ENCODE measurements at regions not wholly inside any gene's neighbourhood (a gene's known extent, or its start where the extent isn't known, plus 50 kb on each side); places are given as distances from the start of the nearest gene placed in this dataset.
A peak's percentile ranks its signal among the peaks of the same experiment; 100 is the strongest.

DNA sequence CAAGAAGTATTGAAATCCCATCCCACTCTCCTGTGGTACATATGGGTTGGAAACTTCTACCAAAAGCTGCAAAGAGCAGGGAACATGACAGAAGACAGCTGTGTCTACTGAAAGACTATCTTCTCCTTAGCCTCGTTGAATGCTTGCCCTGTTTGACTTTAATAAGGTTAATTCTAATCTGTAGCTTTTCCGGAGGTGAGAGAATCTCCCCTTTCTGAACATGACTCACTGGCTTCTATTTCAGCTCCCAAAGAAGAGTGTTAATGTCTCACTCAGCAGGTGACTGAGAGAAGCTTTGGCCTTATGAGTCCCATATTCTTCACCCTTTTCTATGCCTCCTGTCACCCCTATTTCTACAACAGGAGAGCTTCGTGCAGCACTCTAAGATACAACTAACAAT lies 88.3 kb downstream of the HHIPL2 start:
- no peak for DNase-seq (ENCODE audit: low read depth)
- TF ChIP-seq, protein P1, sequence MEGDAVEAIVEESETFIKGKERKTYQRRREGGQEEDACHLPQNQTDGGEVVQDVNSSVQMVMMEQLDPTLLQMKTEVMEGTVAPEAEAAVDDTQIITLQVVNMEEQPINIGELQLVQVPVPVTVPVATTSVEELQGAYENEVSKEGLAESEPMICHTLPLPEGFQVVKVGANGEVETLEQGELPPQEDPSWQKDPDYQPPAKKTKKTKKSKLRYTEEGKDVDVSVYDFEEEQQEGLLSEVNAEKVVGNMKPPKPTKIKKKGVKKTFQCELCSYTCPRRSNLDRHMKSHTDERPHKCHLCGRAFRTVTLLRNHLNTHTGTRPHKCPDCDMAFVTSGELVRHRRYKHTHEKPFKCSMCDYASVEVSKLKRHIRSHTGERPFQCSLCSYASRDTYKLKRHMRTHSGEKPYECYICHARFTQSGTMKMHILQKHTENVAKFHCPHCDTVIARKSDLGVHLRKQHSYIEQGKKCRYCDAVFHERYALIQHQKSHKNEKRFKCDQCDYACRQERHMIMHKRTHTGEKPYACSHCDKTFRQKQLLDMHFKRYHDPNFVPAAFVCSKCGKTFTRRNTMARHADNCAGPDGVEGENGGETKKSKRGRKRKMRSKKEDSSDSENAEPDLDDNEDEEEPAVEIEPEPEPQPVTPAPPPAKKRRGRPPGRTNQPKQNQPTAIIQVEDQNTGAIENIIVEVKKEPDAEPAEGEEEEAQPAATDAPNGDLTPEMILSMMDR (IDR thresholded peaks at IDR 0.05; ENCODE audit: insufficient read depth, low read depth, low read length, missing control alignments), result no peak
- H3K4me3 ChIP-seq (ENCODE audit: low read length), result no peak overlapping the region

DNA sequence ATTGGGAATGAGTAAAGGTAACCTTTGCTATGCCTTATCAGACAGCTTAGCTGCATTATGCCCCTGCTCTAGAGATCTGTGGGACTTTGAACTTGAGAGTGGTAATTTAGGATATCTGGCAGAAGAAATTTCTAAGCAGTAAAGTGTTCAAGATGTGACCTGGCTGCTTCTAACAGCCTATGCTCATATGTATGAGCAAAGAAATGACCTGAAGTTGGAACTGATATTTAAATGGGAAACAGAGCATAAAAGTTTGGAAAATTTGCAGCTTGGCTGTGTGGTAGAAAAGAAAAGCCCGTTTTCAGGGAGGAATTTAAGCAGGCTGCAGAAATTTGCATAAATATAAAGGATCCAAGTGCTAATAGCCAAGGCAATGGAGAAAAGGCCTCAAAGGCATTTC lies 90.4 kb downstream of the HHIPL2 start:
- H3K4me3 ChIP-seq (ENCODE audit: low read length), result no peak overlapping the region
- TF ChIP-seq, protein P1 (IDR thresholded peaks at IDR 0.05; ENCODE audit: insufficient read depth, low read depth, low read length, missing control alignments), result no peak
- no peak for DNase-seq (ENCODE audit: low read depth)

DNA sequence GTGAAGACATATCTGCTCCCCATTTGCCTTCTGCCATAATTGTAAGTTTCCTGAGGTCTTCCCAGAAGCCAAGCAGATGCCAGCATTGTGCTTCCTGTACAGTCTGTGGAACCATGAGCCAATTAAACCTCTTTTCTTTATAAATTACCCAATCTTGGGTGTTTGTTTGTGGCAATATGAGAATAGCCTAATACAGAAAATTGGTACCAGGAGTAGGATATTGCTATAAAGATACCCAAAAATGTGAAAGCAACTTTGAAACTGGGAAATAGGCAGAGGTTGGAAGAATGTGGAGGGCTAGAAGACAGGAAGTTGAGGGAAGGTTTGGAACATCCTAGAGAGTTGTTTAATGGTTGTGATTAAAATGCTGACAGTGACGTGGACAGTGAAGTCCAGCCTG lies 90.8 kb downstream of the HHIPL2 start:
- no peak for DNase-seq (ENCODE audit: low read depth)
- TF ChIP-seq, protein P1 (IDR thresholded peaks at IDR 0.05; ENCODE audit: insufficient read depth, low read depth, low read length, missing control alignments), result no peak
- H3K4me3 ChIP-seq (ENCODE audit: low read length), result no peak overlapping the region

DNA sequence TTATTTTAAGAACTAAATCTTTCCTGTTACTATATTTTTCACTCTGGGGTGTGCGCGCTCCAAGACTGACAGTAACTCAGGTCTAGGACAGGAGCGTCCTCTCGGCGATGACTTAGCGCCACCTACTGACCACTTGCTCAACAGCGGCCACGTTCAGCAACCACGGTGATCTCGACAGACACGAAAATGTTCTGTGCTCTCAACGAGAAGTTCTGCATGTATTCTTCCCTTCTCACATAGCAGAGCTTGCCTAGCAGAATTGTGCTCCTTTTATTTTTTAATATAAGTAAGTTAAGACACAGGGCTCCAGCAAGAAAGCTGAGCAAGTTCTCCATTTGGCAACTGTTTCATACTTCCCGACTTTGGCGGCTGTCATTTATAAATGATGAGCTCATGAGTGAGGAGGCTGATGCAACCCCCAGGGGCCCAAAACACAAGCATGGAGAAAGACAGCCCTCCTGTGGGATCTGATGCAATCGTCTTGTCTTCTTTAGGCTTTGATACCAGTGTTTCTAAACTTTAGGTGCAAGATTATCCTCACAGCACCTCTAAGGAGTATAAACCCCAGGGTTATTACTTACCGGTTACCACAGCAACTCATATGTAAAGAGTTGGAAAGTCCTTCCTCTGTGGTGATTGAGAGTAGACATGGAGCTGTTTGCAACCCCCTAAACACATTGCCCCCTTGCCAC lies 92.6 kb downstream of the HHIPL2 start:
- no peak overlapping the region for H3K4me3 ChIP-seq (ENCODE audit: low read length)
- TF ChIP-seq, protein P1 (IDR thresholded peaks at IDR 0.05; ENCODE audit: insufficient read depth, low read depth, low read length, missing control alignments), result peak; percentile 97
- DNase-seq (ENCODE audit: low read depth), result peak; percentile 85

DNA sequence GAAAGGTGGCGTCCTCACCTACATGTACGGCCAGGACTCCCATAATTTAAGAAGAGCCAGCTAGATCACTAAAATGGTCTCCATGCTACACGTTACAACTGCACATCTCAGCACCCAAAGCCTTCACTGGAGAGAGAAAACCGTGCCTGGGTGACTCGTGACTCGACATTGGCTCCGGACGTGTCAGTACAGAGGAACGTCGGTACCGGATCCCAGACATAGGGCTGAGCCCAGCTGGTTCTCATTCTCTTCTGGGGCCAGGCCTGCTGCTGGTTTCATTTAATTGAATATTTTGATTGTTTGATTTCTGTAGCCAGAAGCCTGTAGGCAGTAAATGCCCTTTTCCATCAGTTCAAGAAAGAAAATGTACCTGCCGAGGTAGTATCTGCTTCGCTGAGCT lies 93.1 kb downstream of the HHIPL2 start:
- no peak overlapping the region for H3K4me3 ChIP-seq (ENCODE audit: low read length)
- peak; percentile 40 for DNase-seq (ENCODE audit: low read depth)
- TF ChIP-seq, protein P1 (IDR thresholded peaks at IDR 0.05; ENCODE audit: insufficient read depth, low read depth, low read length, missing control alignments), result no peak

DNA sequence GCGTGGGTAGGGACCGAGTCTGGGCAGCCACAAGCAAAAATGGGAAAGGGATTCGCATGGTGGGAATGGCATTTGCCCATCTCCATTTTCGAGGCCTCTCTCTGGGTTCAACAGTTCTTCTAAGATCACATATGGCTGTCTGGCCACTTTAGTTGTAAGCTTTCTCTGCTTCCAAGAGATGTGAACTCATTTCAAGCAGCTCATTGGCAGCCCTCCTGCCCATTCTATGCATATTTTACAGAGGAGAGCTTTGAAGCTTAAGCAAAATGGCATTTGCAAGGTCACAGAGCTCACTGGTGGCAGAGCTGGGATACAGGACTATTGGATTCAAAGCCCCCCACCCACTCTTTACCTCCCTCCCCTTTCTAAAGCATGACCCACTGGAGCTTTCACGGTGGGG lies 93.7 kb downstream of the HHIPL2 start:
- H3K4me3 ChIP-seq (ENCODE audit: low read length), result no peak overlapping the region
- no peak for DNase-seq (ENCODE audit: low read depth)
- TF ChIP-seq, protein P1 (IDR thresholded peaks at IDR 0.05; ENCODE audit: insufficient read depth, low read depth, low read length, missing control alignments), result no peak

DNA sequence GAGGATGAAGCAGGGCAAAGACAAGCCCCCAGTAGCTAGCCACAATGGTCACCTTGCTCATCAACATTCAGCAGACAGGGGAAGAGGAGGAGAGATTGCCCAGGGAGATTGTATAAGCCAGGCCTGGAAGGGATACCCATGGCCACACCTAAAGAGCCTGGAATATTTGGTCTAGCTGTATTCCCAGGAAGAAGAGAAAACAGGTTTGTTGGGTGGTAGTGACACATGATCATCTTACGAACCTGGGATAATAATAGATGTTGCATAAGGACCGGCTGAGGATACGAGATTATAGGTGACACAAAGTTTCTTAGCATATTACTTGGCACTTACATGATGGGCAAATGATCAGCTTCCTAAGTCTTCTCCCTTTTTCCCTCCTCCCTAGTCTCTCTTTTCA lies 95.9 kb downstream of the HHIPL2 start:
- no peak overlapping the region for H3K4me3 ChIP-seq (ENCODE audit: low read length)
- TF ChIP-seq, protein P1 (IDR thresholded peaks at IDR 0.05; ENCODE audit: insufficient read depth, low read depth, low read length, missing control alignments), result no peak
- DNase-seq (ENCODE audit: low read depth), result peak; percentile 71

All from epithelial cell of esophagus (primary cell).